Ovary (tissue), 7 donors: ENCODE measurements at regions not wholly inside any gene's neighbourhood (a gene's known extent, or its start where the extent isn't known, plus 50 kb on each side); places are given as distances from the start of the nearest gene placed in this dataset.

Source experiments
- DNase-seq, 5 donors: peaks; one replicate each; pipeline ENCODE4 v3.0.0-alpha.2; 2019 to 2020
- H3K27ac ChIP-seq, 2 donors: fragments of 200-600 bp; one replicate each; pipeline versions ENCODE4 v1.5.1 to v1.8.0; 2019 to 2022
- H3K27me3 ChIP-seq: fragments of 200-600 bp; one replicate; pipeline ENCODE4 v1.8.0; 2022
- H3K36me3 ChIP-seq: fragments of 200-600 bp; sonication (generic); one replicate; pipeline ENCODE4 v1.5.1; 2019
- H3K4me1 ChIP-seq: one replicate; pipeline ENCODE4 v1.8.1; 2013; ENCODE audit warnings: mild to moderate bottlenecking, moderate library complexity; ENCODE audit not compliant: insufficient read depth
- H3K4me3 ChIP-seq: fragments of 200-600 bp; sonication (generic); one replicate; pipeline ENCODE4 v1.5.1; 2017
- H3K9me3 ChIP-seq, 2 donors: fragments of 200-600 bp in 1 of 2; sonication (generic) in 1 of 2; one replicate each; pipeline versions ENCODE4 v1.5.1 to v1.8.1; 2013 to 2019; ENCODE audit warnings: mild to moderate bottlenecking in 1 of 2, moderate library complexity in 1 of 2
- EP300 ChIP-seq: sonication (generic); formaldehyde crosslinking; IDR thresholded peaks from one replicate; pipeline ENCODE4 v1.6.1; 2017; ENCODE audit warnings: antibody characterized with exemption
- POLR2A ChIP-seq: fragments of 450-650 bp; IDR thresholded peaks from one replicate; pipeline ENCODE4 v1.6.1; 2017; ENCODE audit warnings: antibody characterized with exemption, mild to moderate bottlenecking, moderate library complexity
- WGBS, 3 donors: extraction: QIAGEN DNeasy Blood & Tissue Kit in 1 of 3; methylation state at CpG; one replicate each; pipeline versions ENCODE4 v1.1.5 to v1.1.7; 2013 to 2017; 5-methylcytosine and 5-hydroxymethylcytosine counted together
- intact Hi-C, 4 donors: fragments of 100-400 bp; cut with DNase I; formaldehyde crosslinking; loops; one replicate each; pipeline versions ENCODE4 v1.11.0 to v1.15.1; 2022 to 2023
- TF ChIP-seq, protein P1 (sequence below), 3 donors: fragments of 450-650 bp in 2 of 3; fragments of 200-600 bp in 1 of 3; IDR thresholded peaks; one replicate each; pipeline versions ENCODE4 v1.5.1 to v1.8.0; 2016 to 2022; ENCODE audit warnings: antibody characterized with exemption in 3 of 3, mild to moderate bottlenecking in 1 of 3
- donor health status: DM: no; HTN: no; CAD: no; lungs with moderate emphysema.
- donor health status: DM: no; HTN: no; CAD: no.
- donor health status: Bipolar disorder and iron deficiency.
- donor health status: DM: no; HTN: no; CAD: no.
- donor health status: DM: yes; HTN: yes; CAD: no.

DNA sequence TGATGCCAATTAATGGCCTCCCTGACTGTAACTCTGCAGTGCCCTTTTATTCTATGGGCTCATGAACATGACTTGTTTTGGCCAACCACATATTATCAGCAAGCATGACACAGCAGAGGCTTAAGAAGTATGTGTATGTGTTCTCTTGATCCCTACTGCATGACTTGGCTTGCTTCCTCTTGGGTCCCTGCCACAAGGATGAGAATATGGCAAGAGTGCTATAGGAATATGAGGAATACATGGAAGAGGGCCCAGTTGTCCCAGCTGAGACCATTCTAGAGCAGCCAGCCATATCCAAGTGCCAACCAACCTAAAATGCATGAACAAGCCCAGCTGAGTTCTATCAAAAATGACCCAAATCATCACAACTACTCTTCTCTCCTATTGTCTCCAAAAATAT, 576.7 kb upstream of the PCDH9 start:
- TF ChIP-seq EP300 (no peak), POLR2A (no peak)
- TF ChIP-seq, protein P1, sequence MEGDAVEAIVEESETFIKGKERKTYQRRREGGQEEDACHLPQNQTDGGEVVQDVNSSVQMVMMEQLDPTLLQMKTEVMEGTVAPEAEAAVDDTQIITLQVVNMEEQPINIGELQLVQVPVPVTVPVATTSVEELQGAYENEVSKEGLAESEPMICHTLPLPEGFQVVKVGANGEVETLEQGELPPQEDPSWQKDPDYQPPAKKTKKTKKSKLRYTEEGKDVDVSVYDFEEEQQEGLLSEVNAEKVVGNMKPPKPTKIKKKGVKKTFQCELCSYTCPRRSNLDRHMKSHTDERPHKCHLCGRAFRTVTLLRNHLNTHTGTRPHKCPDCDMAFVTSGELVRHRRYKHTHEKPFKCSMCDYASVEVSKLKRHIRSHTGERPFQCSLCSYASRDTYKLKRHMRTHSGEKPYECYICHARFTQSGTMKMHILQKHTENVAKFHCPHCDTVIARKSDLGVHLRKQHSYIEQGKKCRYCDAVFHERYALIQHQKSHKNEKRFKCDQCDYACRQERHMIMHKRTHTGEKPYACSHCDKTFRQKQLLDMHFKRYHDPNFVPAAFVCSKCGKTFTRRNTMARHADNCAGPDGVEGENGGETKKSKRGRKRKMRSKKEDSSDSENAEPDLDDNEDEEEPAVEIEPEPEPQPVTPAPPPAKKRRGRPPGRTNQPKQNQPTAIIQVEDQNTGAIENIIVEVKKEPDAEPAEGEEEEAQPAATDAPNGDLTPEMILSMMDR (IDR thresholded peaks at IDR 0.05) = no peak
- Histone ChIP-seq H3K4me3 (no peak overlapping the region), H3K4me1 (no peaks in the 10 kb centered on the region), H3K9me3 (no peaks in the 10 kb centered on the region), H3K36me3 (no peaks in the 10 kb centered on the region), H3K27ac (no peak overlapping the region), H3K27me3 (no peaks in the 10 kb centered on the region)
- intact Hi-C loops = no loop called here
- no peak for DNase-seq

DNA sequence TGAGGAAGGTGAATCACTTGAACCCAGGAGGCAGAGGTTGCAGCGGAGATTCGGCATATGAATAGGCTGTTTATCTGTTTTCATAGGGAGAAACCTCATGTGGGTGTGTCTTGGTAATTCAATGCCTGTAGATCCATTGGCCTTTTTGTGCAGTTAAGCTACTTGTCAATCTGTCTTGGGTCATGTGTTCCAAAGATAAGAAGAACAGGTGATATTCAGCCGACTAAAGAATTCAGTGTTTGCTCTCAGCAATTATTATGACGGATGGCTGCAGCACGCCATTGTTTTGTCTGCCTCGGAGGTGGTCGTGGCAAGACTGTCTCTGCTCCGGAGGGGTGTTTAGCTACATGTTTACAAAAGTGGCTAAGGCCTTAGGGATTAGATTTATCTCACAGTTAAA, 573.0 kb upstream of the PCDH9 start:
- DNase-seq = no peak
- intact Hi-C loops = no loop called here
- TF ChIP-seq EP300 (no peak), POLR2A (no peak)
- TF ChIP-seq, protein P1 (IDR thresholded peaks at IDR 0.05) = no peak
- H3K4me1 ChIP-seq = no peaks in the 10 kb centered on the region
- H3K9me3 ChIP-seq = no peaks in the 10 kb centered on the region
- H3K36me3 ChIP-seq = no peaks in the 10 kb centered on the region
- no peak overlapping the region for H3K27ac ChIP-seq
- H3K27me3 ChIP-seq = no peaks in the 10 kb centered on the region
- WGBS, 3 donors = 38 to 60% (median 42%) methylated on average over 8 of the region's 8 CpGs
- no peak overlapping the region for H3K4me3 ChIP-seq

DNA sequence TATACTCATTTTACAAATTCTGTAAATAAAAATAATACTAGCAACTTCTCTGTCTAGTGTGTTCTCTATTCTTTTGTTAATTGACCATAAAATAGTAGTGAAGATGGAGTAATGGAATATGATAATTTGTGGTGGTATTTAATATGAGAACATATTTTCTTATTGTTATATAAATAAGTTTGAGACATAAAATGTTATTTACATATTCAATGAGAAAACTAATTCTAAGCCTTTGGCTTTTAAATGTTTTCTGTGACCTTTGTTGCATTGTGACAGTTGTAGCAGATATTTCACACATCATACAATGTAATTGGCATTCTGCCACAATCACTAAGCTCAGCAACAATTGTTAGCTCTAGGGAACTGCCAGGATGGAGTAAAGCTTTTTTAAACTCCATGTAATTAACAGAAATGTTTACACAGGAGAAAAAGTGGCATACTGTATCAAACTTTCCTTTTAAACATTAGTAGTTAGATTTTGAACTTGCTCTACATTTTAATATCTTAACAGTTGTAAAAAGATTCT, 562.1 kb upstream of the PCDH9 start:
- H3K9me3 ChIP-seq = no peaks in the 10 kb centered on the region
- no peaks in the 10 kb centered on the region for H3K4me1 ChIP-seq
- DNase-seq = no peak
- no peaks in the 10 kb centered on the region for H3K36me3 ChIP-seq
- no peak overlapping the region for H3K27ac ChIP-seq
- intact Hi-C loops = no loop called here
- no peak overlapping the region for H3K4me3 ChIP-seq
- TF ChIP-seq POLR2A = no peak
- TF ChIP-seq, protein P1 (IDR thresholded peaks at IDR 0.05) = no peak
- TF ChIP-seq EP300 = no peak
- no peaks in the 10 kb centered on the region for H3K27me3 ChIP-seq

DNA sequence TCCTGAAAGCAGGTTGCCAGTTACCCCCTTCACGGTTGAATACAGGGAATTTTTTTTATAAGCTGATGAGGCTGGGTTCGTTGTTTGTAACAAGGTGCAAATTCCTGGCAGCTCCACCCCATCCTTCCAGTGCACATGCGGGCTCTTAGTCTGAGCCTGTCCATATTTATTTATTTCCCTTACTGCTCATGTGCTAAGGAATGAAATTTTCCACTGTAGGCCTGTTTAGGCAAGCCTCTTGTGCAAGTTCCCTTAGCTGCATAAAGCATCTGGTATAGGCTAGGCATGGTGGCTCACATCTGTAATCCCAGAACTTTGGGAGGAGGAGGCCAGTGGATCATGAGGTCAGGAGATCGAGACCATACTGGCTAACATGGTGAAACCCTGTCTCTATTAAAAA, 560.9 kb upstream of the PCDH9 start:
- H3K27me3 ChIP-seq = no peaks in the 10 kb centered on the region
- TF ChIP-seq, protein P1 (IDR thresholded peaks at IDR 0.05) = no peak
- TF ChIP-seq EP300 (no peak), POLR2A (no peak)
- no peaks in the 10 kb centered on the region for H3K36me3 ChIP-seq
- H3K4me1 ChIP-seq = no peaks in the 10 kb centered on the region
- WGBS, 3 donors = 90 to 93% (median 91%) methylated on average over 4 of the region's 4 CpGs
- no peak for DNase-seq
- H3K27ac ChIP-seq = no peak overlapping the region
- H3K4me3 ChIP-seq = no peak overlapping the region
- intact Hi-C loops = no loop called here
- H3K9me3 ChIP-seq = no peaks in the 10 kb centered on the region

DNA sequence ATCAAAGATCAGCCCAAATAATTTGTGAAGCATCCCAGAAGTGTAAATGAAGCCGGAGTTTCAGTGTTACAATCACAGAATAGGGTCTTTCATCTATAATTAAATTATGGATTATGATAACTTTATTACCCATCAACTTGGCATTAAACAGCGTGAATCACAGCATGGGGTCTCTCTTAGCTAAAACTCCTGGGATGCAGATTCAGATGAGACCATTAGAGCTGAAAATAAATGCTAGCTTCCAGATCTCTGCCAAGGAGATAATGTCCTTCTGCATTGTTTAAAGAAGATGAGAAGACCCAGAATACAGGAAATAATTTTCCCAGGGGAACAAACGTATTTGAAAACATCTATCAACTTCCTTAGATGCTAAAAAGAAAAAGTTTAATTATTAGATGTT, 546.0 kb upstream of the PCDH9 start:
- Histone ChIP-seq H3K27ac (no peak overlapping the region), H3K4me3 (no peak overlapping the region), H3K36me3 (no peaks in the 10 kb centered on the region), H3K4me1 (no peaks in the 10 kb centered on the region), H3K27me3 (no peaks in the 10 kb centered on the region), H3K9me3 (no peaks in the 10 kb centered on the region)
- no peak for DNase-seq
- no peak for TF ChIP-seq POLR2A
- TF ChIP-seq, protein P1 (IDR thresholded peaks at IDR 0.05) = no peak
- no peak for TF ChIP-seq EP300
- WGBS, 3 donors = 41 to 44% (median 43%) methylated on average over 3 of the region's 3 CpGs
- intact Hi-C loops = no loop called here
